ENCODE measurements at regions not wholly inside any gene's neighbourhood (a gene's known extent, or its start where the extent isn't known, plus 50 kb on each side); places are given as distances from the start of the nearest gene placed in this dataset.
"Not testable (repeated sequence)": the region's sequence is repeated elsewhere in the genome, so short reads cannot be mapped to it uniquely, and the experiment has no call there.

DNA sequence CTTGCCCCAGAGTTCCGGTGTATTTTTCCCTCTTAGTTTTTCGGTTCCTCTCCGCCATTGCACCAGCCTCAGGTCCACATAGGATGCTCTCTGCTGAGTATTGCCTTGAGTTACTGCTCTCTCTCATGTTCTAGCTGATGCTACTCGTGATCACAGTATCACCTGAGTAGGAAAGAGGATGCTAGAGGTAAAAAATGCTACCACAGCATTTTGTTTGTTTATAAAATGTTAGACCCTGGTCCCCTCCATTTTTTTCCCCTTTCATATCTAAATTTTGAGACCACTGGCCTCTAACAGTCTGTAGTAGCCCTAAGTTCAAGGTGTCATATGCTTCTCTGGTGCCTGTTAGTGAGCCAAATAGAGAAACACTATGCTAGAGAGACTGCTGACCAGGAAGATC lies 175.5 kb downstream of the OR2B2 start:
- no peak for DNase-seq

DNA sequence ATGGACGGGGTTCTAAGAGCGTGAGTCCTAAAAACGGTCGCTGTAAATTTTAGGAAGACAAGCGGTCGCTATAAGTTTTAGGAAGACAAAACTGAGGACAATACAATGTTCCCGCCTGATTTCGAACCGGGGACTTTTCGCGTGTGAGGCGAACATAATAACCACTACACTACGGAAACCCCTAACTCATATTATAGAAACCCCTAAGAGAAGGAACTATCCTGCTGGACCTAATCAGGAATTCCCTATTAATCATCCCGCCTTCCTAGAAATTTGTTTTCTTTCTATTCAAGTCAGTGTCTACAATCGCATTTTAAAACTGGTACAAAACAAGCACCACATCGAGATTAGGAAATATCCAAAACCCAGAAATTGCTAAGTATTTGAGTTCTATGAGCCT lies 183.8 kb downstream of the OR2B2 start:
- DNase-seq: no peak

DNA sequence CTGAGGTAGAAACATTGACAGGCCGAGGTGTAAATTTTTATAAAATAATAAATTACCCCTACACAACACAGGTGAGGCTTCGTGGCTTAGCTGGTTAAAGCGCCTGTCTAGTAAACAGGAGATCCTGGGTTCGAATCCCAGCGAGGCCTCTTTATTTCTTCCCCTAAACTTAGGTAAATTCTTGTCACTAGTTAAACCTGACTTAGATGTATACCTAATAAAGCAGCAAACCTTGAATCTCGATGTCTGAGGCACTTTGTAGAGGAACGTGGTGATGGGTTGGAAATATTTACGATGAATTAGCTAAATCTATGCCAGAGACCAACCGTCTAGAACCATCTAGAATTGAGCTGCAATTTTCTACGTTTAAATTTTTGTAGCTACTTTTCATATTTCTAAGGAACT lies 185.6 kb downstream of the OR2B2 start:
- DNase-seq: no peak

DNA sequence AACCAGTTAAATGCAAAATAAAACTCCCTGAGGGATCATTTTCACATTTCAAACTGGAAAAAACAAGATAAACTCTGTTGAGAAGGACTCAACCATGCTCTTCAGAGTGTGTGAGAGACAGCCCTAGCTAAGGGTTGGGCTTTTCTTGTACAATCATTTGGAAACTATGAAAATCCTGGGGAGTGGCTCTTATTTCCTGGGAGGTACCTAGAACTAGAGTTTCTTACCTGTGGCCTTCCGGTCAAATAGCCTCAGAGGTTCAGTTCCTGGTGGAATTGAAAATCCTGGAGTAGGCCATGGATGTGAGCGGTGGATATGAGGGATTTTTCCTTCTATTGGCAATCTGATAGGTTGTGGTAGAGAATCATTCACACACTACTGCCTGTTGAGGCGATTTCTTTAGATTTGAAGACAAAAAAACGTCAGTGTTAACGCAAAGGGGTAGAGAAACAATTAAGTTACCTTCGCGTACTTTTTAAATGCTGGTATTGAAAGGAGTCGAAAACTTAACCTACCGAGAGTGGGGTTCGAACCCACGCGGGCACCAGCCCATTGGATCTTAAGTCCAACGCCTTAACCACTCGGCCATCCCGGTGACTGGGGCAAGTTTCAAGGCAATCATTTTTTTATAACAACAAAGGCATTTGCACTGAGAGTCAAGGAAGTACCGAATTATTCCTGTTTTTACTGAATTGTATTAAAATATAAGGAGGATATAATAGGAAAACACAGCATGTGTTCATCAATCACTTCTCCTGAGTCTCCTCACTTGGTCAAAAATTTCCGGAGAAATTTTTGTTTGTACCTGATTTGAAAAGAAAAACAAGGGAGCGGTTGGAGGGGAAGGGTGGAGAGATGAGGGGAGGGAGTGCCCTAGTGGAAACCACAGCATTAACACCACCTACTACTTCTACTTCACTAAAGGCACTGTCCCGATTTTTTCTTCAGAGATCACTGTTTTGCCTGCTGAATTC lies 191.3 kb downstream of the OR2B2 start:
- no peak for DNase-seq

DNA sequence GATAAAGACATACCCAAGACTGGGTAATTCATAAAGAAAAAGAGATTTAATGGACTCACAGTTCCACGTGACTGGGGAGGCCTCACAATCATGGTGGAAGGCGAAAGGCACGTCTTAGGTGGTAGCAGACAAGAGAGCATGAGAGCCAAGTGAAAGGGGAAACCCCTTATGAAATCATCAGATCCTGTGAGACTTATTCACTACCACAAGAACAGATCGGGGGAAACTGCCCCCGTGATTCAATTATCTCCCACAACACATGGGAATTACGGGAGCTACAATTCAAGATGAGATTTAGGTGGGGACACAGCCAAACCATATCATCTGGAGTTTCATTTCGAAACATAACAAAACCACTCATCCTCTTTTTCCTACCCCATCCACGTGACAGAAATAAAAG lies 193.2 kb downstream of the OR2B2 start:
- not testable (repeated sequence) for DNase-seq

DNA sequence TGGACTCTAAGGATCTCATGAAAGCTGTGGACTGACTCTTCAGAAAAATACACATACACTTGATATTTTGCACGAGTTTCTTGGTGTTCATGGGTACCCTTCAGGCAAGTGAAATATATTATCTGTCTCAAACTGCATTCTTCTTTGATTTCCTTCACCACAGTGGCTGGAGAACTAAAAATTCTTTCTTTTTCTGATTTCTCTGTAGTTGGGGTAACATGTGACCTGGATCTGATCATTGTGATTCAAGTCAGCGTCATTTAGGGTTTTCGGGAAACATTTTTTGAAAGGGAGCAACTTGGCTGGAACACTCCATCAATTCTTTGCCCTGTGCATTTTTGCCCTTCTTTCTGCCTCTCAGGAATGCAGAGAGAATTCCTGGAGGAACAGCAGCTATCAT lies 205.8 kb downstream of the OR2B2 start:
- DNase-seq: no peak

DNA sequence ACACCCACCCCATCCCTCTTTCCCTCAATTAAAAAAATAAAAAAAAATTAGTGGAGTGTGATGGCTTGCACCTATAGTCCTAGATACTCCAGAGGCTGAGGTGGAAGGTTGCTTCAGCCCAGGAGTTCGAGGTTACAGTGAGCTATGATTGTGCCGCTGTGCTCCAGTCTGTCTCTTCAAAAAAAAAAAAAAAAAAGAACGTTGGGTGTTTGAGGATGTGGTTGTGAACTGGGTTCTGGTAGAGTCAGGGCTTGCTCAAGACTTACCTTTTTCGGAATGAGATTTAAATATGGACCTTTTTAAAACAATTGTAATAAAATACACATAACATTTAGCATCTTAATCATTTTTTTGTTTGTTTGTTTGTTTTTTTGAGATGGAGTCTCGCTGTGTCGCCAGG lies 211.9 kb downstream of the OR2B2 start:
- no peak for DNase-seq

DNA sequence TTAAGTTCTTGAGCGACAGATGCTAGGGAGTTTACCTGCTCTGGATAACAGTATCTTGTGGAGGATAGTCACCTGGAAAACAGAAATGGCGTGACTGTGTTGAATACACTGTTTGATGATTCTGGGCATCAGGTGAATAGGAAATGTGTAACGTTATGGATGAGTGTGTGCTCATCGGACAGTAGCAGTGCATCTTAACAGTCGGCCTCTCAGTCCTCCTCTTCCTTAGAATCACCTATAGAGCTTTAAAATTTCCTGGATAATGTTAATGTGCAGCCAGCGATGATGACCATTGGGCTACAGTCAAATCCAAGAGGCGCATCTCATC lies 217.7 kb downstream of the OR2B2 start:
- DNase-seq: no peak

DNA sequence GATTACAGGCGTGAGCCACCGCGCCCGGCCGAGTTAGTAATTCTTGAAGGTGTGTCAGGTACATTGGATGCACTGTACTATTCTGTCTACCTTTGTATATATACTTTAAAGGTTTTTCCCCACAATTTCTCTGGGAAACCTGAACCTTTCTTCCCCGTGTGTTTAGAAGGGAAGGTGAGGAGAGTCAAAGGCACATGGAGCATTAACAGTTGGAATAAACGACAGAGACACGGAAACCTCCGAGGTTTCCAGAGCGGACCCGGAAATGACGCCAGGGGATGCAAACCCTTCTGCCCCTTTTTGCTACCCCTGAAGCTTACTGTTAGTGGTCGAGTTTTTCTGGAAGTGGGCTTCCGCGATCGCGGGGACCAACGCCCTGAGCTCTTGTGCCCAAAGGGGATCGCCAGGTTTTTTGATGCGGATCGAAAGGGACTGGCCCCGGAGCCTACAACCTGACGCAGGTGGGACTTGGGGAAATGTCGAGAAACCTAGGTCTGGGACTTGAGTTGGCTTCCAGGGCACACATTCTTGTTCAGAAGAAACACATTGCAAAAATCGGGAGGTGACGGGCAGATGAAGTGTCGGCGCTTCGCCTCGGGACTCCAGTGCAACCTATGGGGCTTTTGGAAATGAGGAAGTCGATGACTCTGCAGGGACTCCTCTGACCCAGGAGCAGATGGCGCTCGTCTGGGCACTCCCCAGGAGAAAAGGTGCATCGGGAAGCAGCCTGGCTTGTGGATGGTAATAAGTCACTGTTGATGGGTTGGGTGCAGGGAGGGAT lies 218.2 kb downstream of the OR2B2 start:
- DNase-seq: peak; percentile 33

DNA sequence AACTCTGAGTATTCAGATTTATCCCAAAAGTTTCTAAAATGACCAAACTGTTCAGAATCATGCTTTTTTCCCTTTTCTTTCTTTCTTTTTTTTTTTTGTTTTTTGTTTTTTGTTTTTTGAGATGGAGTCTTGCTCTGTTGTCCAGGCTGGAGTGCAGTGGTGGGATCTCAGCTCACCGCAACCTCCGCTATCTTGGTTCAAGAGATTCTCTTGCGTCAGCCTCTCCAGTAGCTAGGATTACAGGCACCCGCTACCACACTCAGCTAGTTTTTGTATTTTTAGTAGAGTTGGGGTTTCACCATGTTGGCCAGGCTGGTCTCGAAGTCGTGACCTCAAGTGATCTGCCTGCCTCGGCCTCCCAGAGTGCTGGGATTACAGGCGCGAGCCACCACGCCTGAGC lies 219.2 kb upstream of the ZNF184 start:
- DNase-seq: not testable (repeated sequence)

DNA sequence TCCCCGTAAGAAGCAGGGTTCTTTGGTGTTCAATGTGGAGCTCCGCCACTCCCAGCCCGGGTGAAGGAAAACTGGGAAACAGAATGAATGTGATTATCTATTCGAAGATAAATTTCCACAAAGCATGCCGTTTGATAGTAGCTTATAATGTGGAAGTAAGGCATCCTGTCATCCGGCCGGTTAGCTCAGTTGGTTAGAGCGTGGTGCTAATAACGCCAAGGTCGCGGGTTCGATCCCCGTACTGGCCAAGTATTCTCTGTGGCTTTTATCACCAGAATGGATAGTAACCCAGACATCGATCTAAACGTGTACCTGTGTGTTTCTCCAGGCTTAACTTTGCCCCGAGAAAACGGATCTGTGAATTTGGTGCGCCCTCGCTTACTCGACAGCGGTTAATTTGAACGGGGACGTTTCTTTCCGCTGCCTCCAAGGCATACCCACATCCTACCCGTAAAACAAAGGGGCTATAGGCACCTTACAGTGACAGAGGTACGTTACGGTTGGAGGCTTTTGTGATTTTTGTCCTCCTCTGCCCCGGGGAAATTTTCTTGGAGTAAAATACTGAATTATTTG lies 215.2 kb upstream of the ZNF184 start:
- peak; percentile 78 for DNase-seq

DNA sequence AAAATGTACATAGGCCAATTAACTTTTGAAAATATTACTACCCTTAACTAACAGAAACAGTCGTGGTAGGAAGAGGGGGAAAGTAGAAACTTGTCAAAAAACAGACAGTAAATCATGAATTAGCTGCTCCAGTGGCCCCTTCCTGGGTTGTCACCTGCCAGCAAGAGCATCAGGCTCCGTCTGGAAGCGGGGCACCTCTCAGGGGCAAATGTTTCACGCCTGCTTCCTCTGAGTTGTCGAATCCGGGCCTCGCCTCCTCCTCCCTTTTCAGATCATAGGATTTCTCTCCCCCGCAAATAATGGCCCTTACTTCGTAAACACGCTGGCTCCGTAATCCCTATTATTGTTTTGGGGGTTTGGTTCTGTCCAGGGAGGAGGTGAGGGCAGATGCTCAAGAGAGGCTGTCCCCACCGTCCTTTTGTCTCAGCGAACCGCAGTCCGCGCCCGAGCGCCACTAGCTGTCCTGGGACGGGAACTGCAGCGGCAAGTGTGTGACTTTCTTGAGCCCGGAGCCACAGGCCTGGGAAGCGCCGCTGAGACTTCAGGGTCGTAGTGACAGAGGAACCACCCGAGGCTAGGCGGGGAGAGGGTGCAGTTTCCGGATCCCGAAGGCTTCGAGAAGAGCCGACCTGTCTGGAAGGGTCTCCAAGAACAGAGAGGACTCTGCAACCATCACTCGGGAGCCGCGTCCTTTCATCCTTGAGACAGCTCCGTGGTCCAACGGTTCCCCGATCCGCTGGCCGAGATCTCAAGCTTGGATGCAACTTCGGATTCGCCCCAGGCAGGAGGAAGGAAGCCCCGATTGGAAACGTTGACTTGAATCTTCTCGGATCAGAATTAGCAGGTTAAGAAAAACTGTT lies 214.5 kb upstream of the ZNF184 start:
- DNase-seq: peak; percentile 73

DNA sequence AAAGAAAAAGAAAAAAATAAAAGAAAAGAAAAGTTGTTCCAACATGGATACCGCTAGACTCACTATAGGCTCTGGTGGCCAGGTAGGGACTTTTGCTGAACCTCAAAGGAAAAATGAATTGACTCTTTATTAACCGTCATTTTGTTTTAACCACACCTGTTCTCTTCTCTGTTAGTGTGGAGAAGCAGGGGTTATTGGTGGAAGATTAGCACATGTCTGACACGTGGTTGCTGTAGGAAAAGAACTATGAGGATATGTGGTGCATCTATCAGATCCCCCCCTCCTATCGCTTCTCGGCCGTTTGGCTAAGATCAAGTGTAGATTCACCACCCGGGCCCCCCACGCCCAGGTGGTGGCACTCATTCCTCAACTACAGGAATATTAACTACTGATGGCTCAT lies 212.4 kb upstream of the ZNF184 start:
- no peak for DNase-seq

DNA sequence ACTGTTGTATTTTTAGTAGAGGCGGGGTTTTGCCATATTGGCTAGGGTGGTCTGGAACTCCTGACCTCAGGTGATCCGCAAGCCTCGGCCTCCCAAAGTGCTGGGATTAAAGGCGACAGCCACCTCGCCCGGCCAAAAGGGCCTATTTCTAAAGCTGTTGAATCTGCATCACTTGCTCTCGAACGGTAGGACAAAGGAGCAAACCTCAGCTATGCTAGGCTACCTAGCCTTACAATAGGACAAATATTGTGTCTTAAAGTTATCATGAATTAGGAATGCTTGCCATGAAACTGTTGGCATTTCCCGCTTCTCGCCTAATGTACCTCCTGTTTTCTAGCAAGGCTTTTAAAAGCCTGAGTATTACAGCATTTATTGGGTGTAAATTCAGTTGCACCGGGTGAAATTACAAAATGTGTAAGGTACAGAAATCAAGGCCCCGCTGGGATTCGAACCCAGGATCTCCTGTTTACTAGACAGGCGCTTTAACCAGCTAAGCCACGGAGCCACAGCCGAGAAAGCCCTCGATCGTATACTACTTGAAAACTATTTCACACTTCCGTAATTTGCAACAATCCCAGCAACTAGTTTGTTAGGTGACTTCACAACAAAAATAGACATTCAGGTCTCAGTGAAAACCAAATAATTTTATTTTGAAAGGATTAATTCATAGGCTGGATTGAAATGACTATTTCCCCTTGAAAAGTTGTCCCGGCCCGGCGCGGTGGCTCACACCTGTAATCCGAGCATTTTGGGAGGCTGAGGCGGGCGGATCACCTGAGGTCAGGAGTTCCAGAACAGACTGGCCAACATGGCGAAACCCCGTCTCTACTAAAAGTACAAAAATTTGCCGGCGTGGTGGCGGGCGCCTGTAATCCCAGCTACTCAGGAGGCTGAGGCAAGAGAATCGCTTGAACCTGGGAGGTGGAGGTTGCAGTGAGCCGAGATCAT lies 211.6 kb upstream of the ZNF184 start:
- no peak for DNase-seq

DNA sequence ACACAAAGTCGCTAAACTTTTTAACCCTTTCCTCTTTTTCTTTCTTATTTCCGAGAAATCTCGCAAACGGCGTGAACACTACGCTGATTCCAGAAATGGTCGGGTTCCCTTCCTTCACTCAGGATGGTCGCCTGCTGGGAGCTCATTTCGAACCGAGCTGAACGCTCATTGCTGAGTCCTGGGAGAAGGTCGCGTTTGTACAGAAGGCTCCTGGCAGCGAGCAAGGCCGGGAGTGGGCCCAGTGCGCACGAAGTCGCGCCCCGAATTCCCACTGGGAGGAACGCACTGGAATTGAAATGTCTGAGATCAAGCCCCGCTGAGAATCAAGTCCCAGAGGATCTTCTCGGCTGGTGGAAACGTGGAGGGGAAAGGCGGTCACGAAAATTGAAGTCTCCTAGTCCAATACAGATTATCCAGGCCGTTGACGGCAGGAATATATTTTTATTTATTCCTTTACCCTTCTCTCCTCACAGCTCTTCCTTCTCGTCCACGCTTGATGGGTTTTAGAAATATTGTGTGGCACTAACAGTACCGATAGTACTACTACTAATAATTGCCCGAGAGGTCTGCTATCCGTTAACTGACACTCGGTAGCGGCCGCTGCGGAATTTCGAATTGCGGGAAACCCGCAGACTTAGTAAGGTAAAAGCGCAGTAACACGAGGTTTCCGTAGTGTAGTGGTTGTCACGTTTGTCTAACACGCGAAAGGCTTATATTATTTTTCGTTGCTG lies 207.2 kb upstream of the ZNF184 start:
- no peak for DNase-seq

DNA sequence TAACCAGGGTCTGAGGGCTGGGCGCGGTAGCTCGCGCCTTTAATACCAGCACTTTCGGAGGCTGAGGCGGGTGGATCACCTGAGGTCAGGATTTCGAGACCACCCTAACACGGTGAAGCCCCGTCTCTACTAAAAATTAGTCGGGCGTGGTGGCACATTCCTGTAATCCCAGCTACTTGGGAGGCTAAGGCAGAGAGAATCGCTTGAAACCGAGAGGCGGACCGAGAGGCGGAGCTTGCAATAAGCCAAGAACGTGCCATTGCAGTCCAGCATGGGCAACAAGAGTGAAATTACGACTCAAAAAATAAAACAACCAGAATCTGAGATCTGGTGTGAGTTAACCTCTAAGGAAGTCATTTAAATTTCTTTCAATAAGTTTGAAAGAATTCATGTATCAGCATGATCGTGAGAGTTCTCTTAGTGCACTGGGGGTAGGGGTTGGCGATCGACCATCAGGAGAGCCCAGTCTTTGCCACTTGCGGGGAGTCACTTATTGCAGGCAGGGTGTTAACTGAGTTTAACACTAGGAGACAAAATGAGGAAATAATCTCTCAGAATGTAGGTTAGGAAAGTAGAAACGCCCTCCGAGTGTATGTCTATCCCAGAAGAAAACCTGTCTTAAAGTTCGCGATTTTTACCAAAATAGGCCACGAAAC lies 206.5 kb upstream of the ZNF184 start:
- DNase-seq: no peak

DNA sequence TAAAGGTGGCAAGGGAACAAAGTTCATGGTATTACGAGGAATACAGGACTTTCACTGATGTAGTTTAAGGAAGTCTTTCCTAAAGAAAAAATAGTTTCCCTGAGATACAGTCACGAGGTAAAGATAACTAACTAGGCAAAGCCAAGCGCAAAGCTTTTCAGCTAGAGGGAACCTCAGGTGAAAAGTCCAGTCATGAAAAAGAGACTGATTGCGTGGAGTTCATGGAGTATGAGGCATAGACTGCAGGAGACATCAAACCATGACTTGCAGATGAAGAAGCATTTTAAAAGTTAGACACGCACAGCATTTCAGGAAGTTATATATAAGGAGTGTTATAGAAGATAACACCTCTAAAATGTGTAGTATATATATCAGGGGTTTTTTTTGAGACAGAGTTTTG lies 205.6 kb upstream of the ZNF184 start:
- no peak for DNase-seq

DNA sequence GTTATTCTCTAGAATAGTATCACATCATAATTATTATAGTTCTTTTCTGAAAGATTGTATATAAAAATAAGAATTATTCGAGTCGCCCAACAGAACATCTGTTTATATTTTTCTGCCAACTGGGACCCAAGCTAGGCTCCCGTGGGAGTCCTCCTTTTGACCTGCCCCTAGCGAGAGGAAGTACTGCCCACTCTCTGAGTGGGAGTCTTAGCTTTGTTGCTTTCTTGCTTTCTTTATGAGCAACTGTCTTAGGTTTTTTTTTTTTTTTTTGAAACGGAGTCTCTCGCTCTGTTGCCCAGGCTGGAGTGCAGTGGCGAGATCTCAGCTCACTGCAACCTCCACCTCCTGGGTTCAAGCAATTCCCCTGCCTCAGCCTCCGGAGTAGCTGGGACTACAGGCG lies 202.0 kb upstream of the ZNF184 start:
- DNase-seq: no peak

DNA sequence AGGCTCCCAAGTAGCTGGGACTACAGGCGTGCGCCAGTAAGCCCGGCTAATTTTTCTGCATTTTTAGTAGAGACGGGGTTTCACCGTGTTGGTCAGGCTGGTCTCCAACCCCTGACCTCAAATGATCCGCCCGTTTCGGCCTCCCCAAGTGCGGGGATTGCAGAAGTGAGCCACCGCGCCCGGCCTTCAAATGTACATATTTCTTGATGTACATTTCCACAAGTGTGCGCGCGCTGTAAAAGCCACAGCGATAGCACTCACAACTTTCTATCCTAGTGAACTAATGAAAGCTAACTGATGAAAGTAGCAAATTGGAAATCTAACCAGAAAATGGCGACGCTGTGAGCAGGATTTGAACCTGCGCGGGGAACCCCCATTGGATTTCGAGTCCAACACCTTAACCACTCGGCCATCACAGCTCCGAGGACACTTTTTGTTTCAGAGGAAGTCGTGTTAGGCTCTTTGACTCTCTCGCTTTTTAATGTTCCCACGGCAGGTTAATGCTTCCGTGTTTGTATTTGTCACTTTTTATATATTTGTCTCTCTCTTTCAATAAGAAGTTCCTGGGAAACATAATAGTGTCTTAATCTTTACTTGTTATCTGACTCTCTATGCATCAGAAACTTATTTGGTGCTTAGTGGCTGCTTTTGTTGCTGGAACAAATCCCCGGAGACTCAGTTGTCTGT lies 199.4 kb upstream of the ZNF184 start:
- DNase-seq: no peak

All from skin of body (tissue), 1 donor.